GM06990 (cell line): ENCODE measurements at regions not wholly inside any gene's neighbourhood (a gene's known extent, or its start where the extent isn't known, plus 50 kb on each side); places are given as distances from the start of the nearest gene placed in this dataset.

Source experiments
- DNase-seq: peaks from one replicate; pipeline ENCODE4 v3.0.0-alpha.2; 2011; ENCODE audit not compliant: insufficient read length; ENCODE audit errors: extremely low read depth
- H3K27me3 ChIP-seq: replicated peaks from 2 replicates; pipeline ENCODE4 v1.6.0; 2011; ENCODE audit warnings: low read length; ENCODE audit not compliant: control insufficient read depth, insufficient read depth
- H3K36me3 ChIP-seq: 2 replicates; pipeline ENCODE4 v1.5.1; 2011; ENCODE audit warnings: low read length; ENCODE audit not compliant: control insufficient read depth, insufficient read depth
- H3K4me3 ChIP-seq: replicated peaks from 2 replicates; pipeline ENCODE4 v1.5.1; 2011; ENCODE audit warnings: low read depth, mild to moderate bottlenecking, control low read depth, low read length
- TF ChIP-seq, protein P1 (sequence below): IDR thresholded peaks from 2 replicates; pipeline ENCODE4 v1.5.1; 2011; ENCODE audit warnings: low read length, control low read depth, mild to moderate bottlenecking, inconsistent platforms; ENCODE audit not compliant: insufficient read depth, poor library complexity, severe bottlenecking

GRCh38 chr11:62026739-62027370, 59.4 kb upstream of the FTH1 start:
- no peak for DNase-seq
- TF ChIP-seq, protein P1, sequence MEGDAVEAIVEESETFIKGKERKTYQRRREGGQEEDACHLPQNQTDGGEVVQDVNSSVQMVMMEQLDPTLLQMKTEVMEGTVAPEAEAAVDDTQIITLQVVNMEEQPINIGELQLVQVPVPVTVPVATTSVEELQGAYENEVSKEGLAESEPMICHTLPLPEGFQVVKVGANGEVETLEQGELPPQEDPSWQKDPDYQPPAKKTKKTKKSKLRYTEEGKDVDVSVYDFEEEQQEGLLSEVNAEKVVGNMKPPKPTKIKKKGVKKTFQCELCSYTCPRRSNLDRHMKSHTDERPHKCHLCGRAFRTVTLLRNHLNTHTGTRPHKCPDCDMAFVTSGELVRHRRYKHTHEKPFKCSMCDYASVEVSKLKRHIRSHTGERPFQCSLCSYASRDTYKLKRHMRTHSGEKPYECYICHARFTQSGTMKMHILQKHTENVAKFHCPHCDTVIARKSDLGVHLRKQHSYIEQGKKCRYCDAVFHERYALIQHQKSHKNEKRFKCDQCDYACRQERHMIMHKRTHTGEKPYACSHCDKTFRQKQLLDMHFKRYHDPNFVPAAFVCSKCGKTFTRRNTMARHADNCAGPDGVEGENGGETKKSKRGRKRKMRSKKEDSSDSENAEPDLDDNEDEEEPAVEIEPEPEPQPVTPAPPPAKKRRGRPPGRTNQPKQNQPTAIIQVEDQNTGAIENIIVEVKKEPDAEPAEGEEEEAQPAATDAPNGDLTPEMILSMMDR: no peak
- H3K27me3 ChIP-seq: no peaks in the 10 kb centered on the region
- no peaks in the 10 kb centered on the region for H3K36me3 ChIP-seq
- no peak overlapping the region for H3K4me3 ChIP-seq

DNA sequence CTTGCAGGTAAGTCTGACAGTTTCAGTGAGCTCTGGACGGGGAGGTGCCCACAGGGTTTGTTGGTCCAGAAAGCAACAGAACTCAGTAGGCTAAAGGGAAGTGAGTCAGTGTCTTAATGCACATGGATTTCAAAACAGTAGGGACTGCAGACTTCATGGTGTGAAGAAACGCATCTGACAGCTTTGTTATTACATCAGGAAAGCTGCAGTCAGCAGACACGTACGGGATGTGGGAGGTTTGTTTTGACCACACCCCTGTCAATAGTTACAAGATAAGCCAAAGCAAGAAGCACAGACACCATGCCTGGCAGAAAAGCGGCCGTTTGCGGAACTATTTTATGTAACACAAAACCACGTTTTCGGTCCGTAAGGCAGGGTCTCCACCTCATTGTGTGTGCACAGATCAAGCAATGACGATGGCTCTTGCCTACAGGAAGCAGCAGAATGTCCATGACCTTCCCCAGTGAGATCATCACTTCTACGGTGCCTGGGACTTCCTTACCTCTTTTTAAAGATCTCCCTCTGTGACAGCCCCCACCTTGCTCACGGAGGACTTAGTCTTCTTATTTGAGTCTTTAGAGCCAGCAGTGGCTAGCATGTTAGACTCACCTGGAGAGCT, 58.2 kb upstream of the FTH1 start:
- DNase-seq: peak; percentile 36

GRCh38 chr11:62024936-62025486, 57.6 kb upstream of the FTH1 start:
- TF ChIP-seq, protein P1: no peak
- DNase-seq: no peak
- Histone ChIP-seq H3K36me3 (no peaks in the 10 kb centered on the region), H3K4me3 (no peak overlapping the region), H3K27me3 (no peaks in the 10 kb centered on the region)

More for the DNA sequence above, 58.2 kb upstream of the FTH1 start:
- Histone ChIP-seq H3K36me3 (no peaks in the 10 kb centered on the region), H3K27me3 (no peaks in the 10 kb centered on the region), H3K4me3 (no peak overlapping the region)
- TF ChIP-seq, protein P1: no peak

DNA sequence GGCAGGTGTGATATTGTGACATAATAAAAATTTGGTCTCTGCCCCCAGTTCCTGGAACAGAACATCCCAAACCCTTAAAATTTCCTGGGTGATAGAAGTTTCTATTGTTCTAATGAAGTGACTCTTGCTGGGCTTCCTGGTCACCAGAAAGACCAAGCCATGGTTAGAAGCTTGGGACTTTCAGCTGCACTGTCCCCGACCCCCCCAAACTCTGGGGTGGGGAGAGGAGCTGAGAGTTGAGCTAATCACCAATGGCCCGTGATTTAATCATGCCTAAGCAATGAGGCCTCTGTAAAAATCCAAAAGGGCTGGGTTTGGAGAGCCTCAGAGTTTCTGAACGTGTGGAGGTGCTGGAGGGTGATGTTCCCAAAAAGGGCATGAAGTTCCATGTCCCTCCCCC, 54.8 kb upstream of the FTH1 start:
- no peak for DNase-seq
- TF ChIP-seq, protein P1: no peak
- H3K36me3 ChIP-seq: no peaks in the 10 kb centered on the region
- H3K4me3 ChIP-seq: no peak overlapping the region
- no peaks in the 10 kb centered on the region for H3K27me3 ChIP-seq

GRCh38 chr11:62020661-62021060, 53.2 kb upstream of the FTH1 start:
- no peak overlapping the region for H3K4me3 ChIP-seq
- no peaks in the 10 kb centered on the region for H3K36me3 ChIP-seq
- no peaks in the 10 kb centered on the region for H3K27me3 ChIP-seq
- TF ChIP-seq, protein P1: no peak
- DNase-seq: no peak
